Mesenchymal stem cell (in vitro differentiated cells and primary cell): ENCODE measurements at regions not wholly inside any gene's neighbourhood (a gene's known extent, or its start where the extent isn't known, plus 50 kb on each side); places are given as distances from the start of the nearest gene placed in this dataset.

Source experiments
- DNase-seq: peaks from one replicate; pipeline ENCODE4 v3.0.0-alpha.2; 2013
- H2AFZ ChIP-seq: one replicate; pipeline ENCODE4 v1.6.1; 2013; ENCODE audit warnings: low read depth, mild to moderate bottlenecking, control low read depth, inconsistent platforms, low read length, moderate library complexity
- H2AK5ac ChIP-seq: 2 replicates; pipeline ENCODE4 v1.6.1; 2013; ENCODE audit warnings: low read length, moderate library complexity, mild to moderate bottlenecking, inconsistent platforms; ENCODE audit not compliant: severe bottlenecking
- H2BK120ac ChIP-seq: one replicate; pipeline ENCODE4 v1.6.1; 2013; ENCODE audit warnings: low read depth, mild to moderate bottlenecking, inconsistent platforms, low read length, moderate library complexity
- H2BK12ac ChIP-seq, 2 experiments: one replicate each; pipeline ENCODE4 v1.6.1; 2013; ENCODE audit warnings: inconsistent platforms in 2 of 2, low read length in 2 of 2, mild to moderate bottlenecking in 2 of 2, moderate library complexity in 2 of 2, control low read depth in 1 of 2
- H2BK15ac ChIP-seq: one replicate; pipeline ENCODE4 v1.6.1; 2013; ENCODE audit warnings: mild to moderate bottlenecking, low read depth, inconsistent platforms; ENCODE audit not compliant: poor library complexity, severe bottlenecking
- H2BK5ac ChIP-seq: 2 replicates; pipeline ENCODE4 v1.6.1; 2013; ENCODE audit warnings: low read depth, mild to moderate bottlenecking, low read length, control low read depth, inconsistent platforms; ENCODE audit not compliant: poor library complexity, severe bottlenecking
- H3K14ac ChIP-seq, 2 experiments: one replicate each; pipeline ENCODE4 v1.6.1; 2013; ENCODE audit warnings: inconsistent platforms in 2 of 2, low read length in 2 of 2, control low read depth in 1 of 2, mild to moderate bottlenecking in 1 of 2, moderate library complexity in 1 of 2
- H3K18ac ChIP-seq, 2 experiments: one replicate each; pipeline ENCODE4 v1.6.1; 2013; ENCODE audit warnings: inconsistent platforms in 2 of 2, low read length in 2 of 2, control low read depth in 1 of 2, low read depth in 1 of 2, mild to moderate bottlenecking in 1 of 2
- H3K23ac ChIP-seq, 2 experiments: one replicate each; pipeline ENCODE4 v1.6.1; 2013; ENCODE audit warnings: inconsistent platforms in 2 of 2, low read length in 2 of 2, mild to moderate bottlenecking in 2 of 2, moderate library complexity in 2 of 2, control low read depth in 1 of 2
- H3K27ac ChIP-seq: 2 replicates; pipeline ENCODE4 v1.5.1; 2013; ENCODE audit warnings: mild to moderate bottlenecking, moderate library complexity, low read length, control low read depth, inconsistent platforms; ENCODE audit not compliant: poor library complexity, severe bottlenecking
- H3K27me3 ChIP-seq, 2 experiments: 2 replicates each; pipeline versions ENCODE4 v1.6.1 to v1.7.0; 2013; ENCODE audit warnings: low read length in 2 of 2, mild to moderate bottlenecking in 2 of 2, moderate library complexity in 2 of 2, control low read depth in 1 of 2, inconsistent platforms in 1 of 2; ENCODE audit not compliant: control insufficient read depth in 1 of 2, insufficient read depth in 1 of 2
- H3K36me3 ChIP-seq, 2 experiments: 2 replicates each; pipeline versions ENCODE4 v1.6.1 to v1.7.0; 2013; ENCODE audit warnings: low read length in 2 of 2, control low read depth in 1 of 2, inconsistent platforms in 1 of 2, low read depth in 1 of 2, mild to moderate bottlenecking in 1 of 2; ENCODE audit not compliant: insufficient read depth in 2 of 2, control insufficient read depth in 1 of 2
- H3K4ac ChIP-seq, 2 experiments: one replicate each; pipeline ENCODE4 v1.6.1; 2013; ENCODE audit warnings: inconsistent platforms in 2 of 2, low read length in 2 of 2, mild to moderate bottlenecking in 2 of 2, moderate library complexity in 2 of 2, control low read depth in 1 of 2, low read depth in 1 of 2
- H3K4me1 ChIP-seq: 2 replicates; pipeline ENCODE4 v1.6.1; 2013; ENCODE audit warnings: low read depth, low read length, control low read depth; ENCODE audit not compliant: control insufficient read depth, insufficient read depth
- H3K4me2 ChIP-seq: 2 replicates; pipeline ENCODE4 v1.6.1; 2013; ENCODE audit warnings: low read length, mild to moderate bottlenecking, inconsistent platforms; ENCODE audit not compliant: poor library complexity, severe bottlenecking
- H3K4me3 ChIP-seq, 2 experiments: 2 replicates each; pipeline versions ENCODE4 v1.5.1 to v1.7.0; 2013; ENCODE audit warnings: low read length in 2 of 2, mild to moderate bottlenecking in 2 of 2, control low read depth in 1 of 2, low read depth in 1 of 2; ENCODE audit not compliant: insufficient read depth in 1 of 2
- H3K79me1 ChIP-seq: replicated peaks from 2 replicates; pipeline ENCODE4 v1.6.1; 2013; ENCODE audit warnings: mild to moderate bottlenecking, control low read depth, low read length, inconsistent platforms; ENCODE audit not compliant: poor library complexity, severe bottlenecking
- H3K9ac ChIP-seq: 2 replicates; pipeline ENCODE4 v1.7.0; 2013; ENCODE audit warnings: mild to moderate bottlenecking, low read length, moderate library complexity
- H3K9me3 ChIP-seq: 2 replicates; pipeline ENCODE4 v1.7.0; 2013; ENCODE audit warnings: mild to moderate bottlenecking, low read length; ENCODE audit not compliant: control insufficient read depth
- H4K8ac ChIP-seq: one replicate; pipeline ENCODE4 v1.6.1; 2013; ENCODE audit warnings: inconsistent platforms, mild to moderate bottlenecking, low read length, moderate library complexity
- H4K91ac ChIP-seq: one replicate; pipeline ENCODE4 v1.6.1; 2013; ENCODE audit warnings: mild to moderate bottlenecking, low read length, inconsistent platforms
- WGBS: methylation state at CpG from one replicate; pipeline ENCODE4 v1.1.7; 2013; ENCODE audit warnings: mixed read lengths; 5-methylcytosine and 5-hydroxymethylcytosine counted together

DNA sequence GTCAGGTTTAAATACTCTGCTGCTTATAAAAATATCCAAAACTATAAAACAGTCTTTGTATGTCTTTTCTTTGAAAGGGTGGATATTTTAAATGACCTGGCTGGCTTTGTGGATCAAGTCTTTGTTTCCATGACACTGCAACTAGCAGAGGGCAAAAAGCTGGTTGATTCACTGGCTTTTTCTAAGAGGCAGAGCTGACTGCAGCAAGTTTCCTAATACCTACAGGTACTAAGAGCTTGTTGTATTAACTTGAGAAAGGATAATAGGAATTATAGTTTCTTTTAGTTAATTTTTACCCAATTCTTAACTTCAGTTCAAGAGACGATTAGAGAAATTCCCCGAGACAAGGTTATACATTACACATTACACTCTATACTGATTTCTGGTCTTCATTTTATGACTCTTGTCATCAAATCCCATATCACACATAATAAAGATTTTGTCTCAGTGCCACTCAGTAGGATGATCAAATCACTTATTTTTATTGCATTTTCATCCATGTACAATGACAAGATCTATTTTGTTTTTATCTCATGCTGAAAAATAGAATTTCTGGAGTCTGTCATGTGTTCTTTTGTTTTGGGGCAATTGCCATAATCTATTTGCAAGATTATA, 120.1 kb upstream of the RIMS1 start:
- DNase-seq: no peak

DNA sequence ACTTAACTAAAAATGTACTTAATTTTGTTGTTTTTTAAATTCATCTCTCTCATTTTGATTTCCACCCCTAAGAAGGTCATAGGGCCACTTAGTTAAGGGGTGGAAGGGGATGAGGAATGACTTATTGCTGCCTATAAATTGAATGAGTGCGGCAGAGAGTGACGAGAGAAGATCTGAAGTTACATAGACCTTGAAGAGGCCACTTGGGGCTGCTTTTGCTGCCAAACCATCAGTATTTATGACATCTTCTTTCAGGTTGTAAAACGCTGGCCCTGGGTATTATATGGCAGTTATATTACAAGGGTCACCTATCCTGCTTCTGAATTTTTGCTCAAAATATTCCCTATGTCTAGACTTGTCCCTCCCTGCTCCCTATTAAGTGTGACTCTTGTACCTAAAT, 119.6 kb upstream of the RIMS1 start:
- no peak overlapping the region for H4K91ac ChIP-seq
- WGBS: 22% methylated on average over 2 of the region's 3 CpGs

More for the DNA sequence above, 120.1 kb upstream of the RIMS1 start:
- Histone ChIP-seq H2BK120ac (no peak overlapping the region), H4K91ac (no peak overlapping the region), H3K4me2 (no peak overlapping the region), H4K8ac (no peak overlapping the region), H2AFZ (no peak overlapping the region), H3K36me3 (no peaks in the 10 kb centered on the region), H3K79me1 (no peaks in the 10 kb centered on the region), H3K9me3 (peaks cover 2% of the 10 kb centered on the region), H3K14ac (no peak overlapping the region), H3K18ac (no peak overlapping the region), H3K4me3 (no peak overlapping the region), H2BK12ac (no peak overlapping the region), H2AK5ac (no peak overlapping the region), H2BK15ac (no peak overlapping the region), H2BK5ac (no peak overlapping the region), H3K4ac (no peak overlapping the region), H3K23ac (no peak overlapping the region), H3K27me3 (no peaks in the 10 kb centered on the region), H3K9ac (no peak overlapping the region), H3K4me1 (no peaks in the 10 kb centered on the region), H3K27ac (no peak overlapping the region)
- WGBS: 90% methylated on average over 2 of the region's 2 CpGs

DNA sequence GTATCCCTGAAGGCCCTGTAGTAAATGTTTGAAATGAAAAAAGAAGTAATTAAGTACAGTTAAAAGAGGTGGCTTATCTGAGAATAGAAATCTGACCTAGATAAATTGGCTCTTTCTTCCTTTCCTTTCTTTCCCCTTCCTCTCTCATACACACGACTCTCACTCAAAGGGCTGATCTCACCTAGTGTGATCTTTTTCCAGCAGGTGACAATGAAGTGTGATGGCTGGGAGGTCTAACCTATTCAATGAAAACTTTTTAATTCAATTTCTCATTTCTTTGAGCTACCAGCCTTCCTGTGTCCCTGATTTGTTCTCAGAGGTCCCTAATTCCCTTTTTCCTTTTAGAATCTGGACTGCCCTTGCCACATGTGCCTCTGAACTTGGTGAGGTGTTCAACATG, 118.0 kb upstream of the RIMS1 start:
- H3K18ac ChIP-seq: no peak overlapping the region
- H4K91ac ChIP-seq: no peak overlapping the region
- no peak overlapping the region for H3K4ac ChIP-seq
- H3K36me3 ChIP-seq: no peaks in the 10 kb centered on the region
- no peak overlapping the region for H3K9ac ChIP-seq
- DNase-seq: no peak
- H3K4me2 ChIP-seq: no peak overlapping the region
- no peak overlapping the region for H3K14ac ChIP-seq
- H2BK15ac ChIP-seq: no peak overlapping the region
- no peaks in the 10 kb centered on the region for H3K27me3 ChIP-seq
- no peak overlapping the region for H3K4me3 ChIP-seq
- no peak overlapping the region for H3K23ac ChIP-seq
- no peaks in the 10 kb centered on the region for H3K9me3 ChIP-seq
- H2BK5ac ChIP-seq: no peak overlapping the region
- 33% methylated on average over 1 of the region's 1 CpG for WGBS
- H2BK120ac ChIP-seq: no peak overlapping the region
- H2AFZ ChIP-seq: no peak overlapping the region
- no peaks in the 10 kb centered on the region for H3K79me1 ChIP-seq
- no peak overlapping the region for H2AK5ac ChIP-seq
- H3K27ac ChIP-seq: no peak overlapping the region
- no peaks in the 10 kb centered on the region for H3K4me1 ChIP-seq
- no peak overlapping the region for H2BK12ac ChIP-seq
- no peak overlapping the region for H4K8ac ChIP-seq

More for the DNA sequence above, 119.6 kb upstream of the RIMS1 start:
- H2AFZ ChIP-seq: no peak overlapping the region
- H3K27me3 ChIP-seq: no peaks in the 10 kb centered on the region
- no peak overlapping the region for H3K4me2 ChIP-seq
- no peak overlapping the region for H3K27ac ChIP-seq
- H2BK5ac ChIP-seq: no peak overlapping the region
- H2AK5ac ChIP-seq: no peak overlapping the region
- H3K23ac ChIP-seq: no peak overlapping the region
- H3K4me1 ChIP-seq: no peaks in the 10 kb centered on the region
- H3K9me3 ChIP-seq: peaks cover 2% of the 10 kb centered on the region
- no peak for DNase-seq
- no peak overlapping the region for H3K4ac ChIP-seq
- H4K8ac ChIP-seq: no peak overlapping the region
- no peak overlapping the region for H3K4me3 ChIP-seq
- H2BK12ac ChIP-seq: no peak overlapping the region
- no peak overlapping the region for H2BK120ac ChIP-seq
- H3K79me1 ChIP-seq: no peaks in the 10 kb centered on the region
- no peak overlapping the region for H3K14ac ChIP-seq
- H3K18ac ChIP-seq: no peak overlapping the region
- no peak overlapping the region for H2BK15ac ChIP-seq
- no peak overlapping the region for H3K9ac ChIP-seq
- no peaks in the 10 kb centered on the region for H3K36me3 ChIP-seq

DNA sequence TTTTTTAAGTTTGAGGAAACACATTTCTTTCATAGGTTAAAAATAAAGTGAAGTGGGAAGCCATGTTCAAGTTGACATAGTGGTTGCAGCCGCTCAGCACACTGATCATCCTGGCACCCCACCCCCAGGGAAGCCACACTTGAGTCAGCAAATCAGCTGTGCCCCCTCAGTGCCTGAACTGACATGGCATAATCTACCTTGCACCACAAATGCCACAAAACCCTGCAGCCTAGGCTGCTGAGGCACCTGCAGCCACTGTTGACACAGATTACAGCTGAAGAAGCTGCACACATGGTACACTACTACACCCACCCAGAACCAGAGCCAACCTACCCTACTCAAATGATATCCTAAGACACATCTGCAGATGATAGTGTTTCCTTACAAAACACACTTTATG, 77.5 kb upstream of the RIMS1 start:
- H3K79me1 ChIP-seq: no peaks in the 10 kb centered on the region
- H4K8ac ChIP-seq: no peak overlapping the region
- H3K4me3 ChIP-seq: no peak overlapping the region
- no peak overlapping the region for H2BK12ac ChIP-seq
- H3K27ac ChIP-seq: no peak overlapping the region
- H3K14ac ChIP-seq: no peak overlapping the region
- no peaks in the 10 kb centered on the region for H3K4me1 ChIP-seq
- no peaks in the 10 kb centered on the region for H3K27me3 ChIP-seq
- no peak overlapping the region for H3K23ac ChIP-seq
- no peak overlapping the region for H3K18ac ChIP-seq
- 80% methylated on average over 1 of the region's 1 CpG for WGBS
- no peak overlapping the region for H2AK5ac ChIP-seq
- H3K4me2 ChIP-seq: no peak overlapping the region
- no peak overlapping the region for H2BK5ac ChIP-seq
- H3K36me3 ChIP-seq: no peaks in the 10 kb centered on the region
- no peak overlapping the region for H4K91ac ChIP-seq
- no peak overlapping the region for H3K4ac ChIP-seq
- H3K9ac ChIP-seq: no peak overlapping the region
- DNase-seq: no peak
- H2AFZ ChIP-seq: no peak overlapping the region
- no peak overlapping the region for H2BK120ac ChIP-seq
- H2BK15ac ChIP-seq: no peak overlapping the region
- peaks cover 52% of the 10 kb centered on the region for H3K9me3 ChIP-seq
